HUDEP-2 (cell line): ENCODE measurements at regions not wholly inside any gene's neighbourhood (a gene's known extent, or its start where the extent isn't known, plus 50 kb on each side); places are given as distances from the start of the nearest gene placed in this dataset.

ENCODE experiments used
- DNase-seq, 76 experiments: peaks; one replicate each; lab custom pipeline; 2025; ENCODE audit not compliant: unreplicated experiment in 76 of 76; lab: John Stamatoyannopoulos, UW

GRCh38 chr2:225340923-225341322, 58.6 kb upstream of the NYAP2 start:
- DNase-seq = no peak

- DNase-seq = no peak
Observed at GRCh38 chr2:225337183-225337582, 62.3 kb upstream of the NYAP2 start.

GRCh38 chr2:225334514-225334913, 65.0 kb upstream of the NYAP2 start:
- no peak for DNase-seq

GRCh38 chr2:225328192-225328591, 71.3 kb upstream of the NYAP2 start:
- no peak for DNase-seq

- DNase-seq = no peak
Observed at GRCh38 chr2:225326969-225327368, 72.5 kb upstream of the NYAP2 start.

GRCh38 chr2:225319872-225320271, 79.6 kb upstream of the NYAP2 start:
- DNase-seq = no peak

GRCh38 chr2:225318440-225318839, 81.1 kb upstream of the NYAP2 start:
- no peak for DNase-seq

- DNase-seq = no peak
Observed at GRCh38 chr2:225317186-225317585, 82.3 kb upstream of the NYAP2 start.

GRCh38 chr2:225310745-225311144, 88.8 kb upstream of the NYAP2 start:
- DNase-seq = no peak

GRCh38 chr2:225309516-225309915, 90.0 kb upstream of the NYAP2 start:
- no peak for DNase-seq

- DNase-seq = no peak
Observed at GRCh38 chr2:225296951-225297350, 102.6 kb upstream of the NYAP2 start.

- no peak for DNase-seq
Observed at GRCh38 chr2:225295102-225295501, 104.4 kb upstream of the NYAP2 start.

- no peak for DNase-seq
Observed at GRCh38 chr2:225293638-225294037, 105.9 kb upstream of the NYAP2 start.

GRCh38 chr2:225290757-225291400, 108.6 kb upstream of the NYAP2 start:
- no peak for DNase-seq

GRCh38 chr2:225289659-225290058, 109.9 kb upstream of the NYAP2 start:
- DNase-seq = no peak

GRCh38 chr2:225288986-225289385, 110.5 kb upstream of the NYAP2 start:
- no peak for DNase-seq

- DNase-seq = peak in 8 of 76 experiments; percentile 0 to 21 (median 2)
Observed at GRCh38 chr2:225282858-225283710, 116.4 kb upstream of the NYAP2 start.

GRCh38 chr2:225276207-225276606, 123.3 kb upstream of the NYAP2 start:
- no peak for DNase-seq

GRCh38 chr2:225275443-225275842, 124.1 kb upstream of the NYAP2 start:
- no peak for DNase-seq

GRCh38 chr2:225274751-225275150, 124.8 kb upstream of the NYAP2 start:
- DNase-seq = no peak

- DNase-seq = no peak
Observed at GRCh38 chr2:225272173-225272572, 127.3 kb upstream of the NYAP2 start.

- DNase-seq = peak in 22 of 76 experiments; percentile 1 to 49 (median 12)
Observed at GRCh38 chr2:225270861-225271260, 128.6 kb upstream of the NYAP2 start.
